PFSK-1 (cell line): ENCODE measurements at regions not wholly inside any gene's neighbourhood (a gene's known extent, or its start where the extent isn't known, plus 50 kb on each side); places are given as distances from the start of the nearest gene placed in this dataset.

Experiments used
- POLR2AphosphoS5 ChIP-seq: IDR thresholded peaks from 2 replicates; pipeline ENCODE4 v1.6.1; 2012; ENCODE audit warnings: low read depth, mild to moderate bottlenecking, control low read depth, low read length, moderate library complexity
- REST ChIP-seq, 2 experiments: IDR thresholded peaks; 2 replicates each; pipeline versions ENCODE4 v1.6.1 to v1.8.0; 2011 to 2012; ENCODE audit warnings: low read depth in 2 of 2, low read length in 2 of 2, control low read depth in 1 of 2, inconsistent platforms in 1 of 2, mild to moderate bottlenecking in 1 of 2, moderate library complexity in 1 of 2; ENCODE audit not compliant: insufficient read depth in 1 of 2
- SIN3A ChIP-seq: IDR thresholded peaks from 2 replicates; pipeline ENCODE4 v1.6.1; 2012; ENCODE audit warnings: mild to moderate bottlenecking, low read length, moderate library complexity, borderline replicate concordance; ENCODE audit not compliant: insufficient read depth
- TAF1 ChIP-seq: IDR thresholded peaks from 2 replicates; pipeline ENCODE4 v1.6.1; 2012; ENCODE audit warnings: low read length, control low read depth, borderline replicate concordance; ENCODE audit not compliant: insufficient read depth

GRCh38 chr3:162994165-162994564 lies 1497.6 kb downstream of the OTOL1 start:
- TF ChIP-seq POLR2AphosphoS5 (no peak), SIN3A (no peak), REST (IDR thresholded peaks at IDR 0.05; ENCODE audit: insufficient read depth in 1 of 2, low read depth in 2 of 2, low read length in 2 of 2) (no peak), TAF1 (no peak)
